ENCODE measurements at regions not wholly inside any gene's neighbourhood (a gene's known extent, or its start where the extent isn't known, plus 50 kb on each side); places are given as distances from the start of the nearest gene placed in this dataset.

DNA sequence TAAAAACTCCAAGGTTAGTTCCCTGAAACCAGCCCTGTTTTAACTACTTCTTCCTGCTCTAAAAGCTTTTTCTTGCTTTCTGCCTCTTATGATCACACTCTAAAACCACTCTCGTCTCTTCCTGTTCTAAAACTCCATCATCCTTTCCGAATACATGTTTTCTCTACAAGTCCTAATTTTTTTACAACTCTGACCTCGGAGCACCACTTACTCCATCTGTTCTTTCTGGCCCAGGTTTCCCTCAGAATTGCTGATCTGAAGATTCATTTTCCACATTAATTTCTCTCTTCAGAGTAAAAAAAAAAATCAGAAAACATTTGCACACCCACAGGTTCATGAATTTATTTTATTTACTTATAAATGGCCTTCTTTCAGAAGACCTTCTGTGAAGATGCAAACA lies 265.7 kb upstream of the CADM1 start:
- DNase-seq (ENCODE audit: low spot score) = no peak

DNA sequence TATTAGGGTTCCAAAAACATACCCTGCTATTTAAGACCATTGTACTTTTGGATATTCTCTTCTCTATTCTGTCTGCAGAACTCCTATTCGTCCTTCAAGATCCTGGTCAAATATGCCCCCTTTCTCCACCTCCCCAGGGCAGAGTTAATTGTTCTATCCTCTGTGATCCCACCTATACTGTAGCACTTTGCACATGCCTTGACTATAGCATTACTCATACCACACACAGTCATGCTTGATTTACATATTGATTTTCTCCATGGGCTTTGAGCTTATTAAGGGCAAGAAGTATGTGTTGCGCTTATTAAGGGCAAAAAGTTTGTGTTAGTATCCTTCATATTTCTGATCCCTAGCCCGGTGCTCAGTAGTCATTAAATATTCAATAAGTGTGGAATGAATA lies 263.7 kb upstream of the CADM1 start:
- DNase-seq (ENCODE audit: low spot score) = no peak

DNA sequence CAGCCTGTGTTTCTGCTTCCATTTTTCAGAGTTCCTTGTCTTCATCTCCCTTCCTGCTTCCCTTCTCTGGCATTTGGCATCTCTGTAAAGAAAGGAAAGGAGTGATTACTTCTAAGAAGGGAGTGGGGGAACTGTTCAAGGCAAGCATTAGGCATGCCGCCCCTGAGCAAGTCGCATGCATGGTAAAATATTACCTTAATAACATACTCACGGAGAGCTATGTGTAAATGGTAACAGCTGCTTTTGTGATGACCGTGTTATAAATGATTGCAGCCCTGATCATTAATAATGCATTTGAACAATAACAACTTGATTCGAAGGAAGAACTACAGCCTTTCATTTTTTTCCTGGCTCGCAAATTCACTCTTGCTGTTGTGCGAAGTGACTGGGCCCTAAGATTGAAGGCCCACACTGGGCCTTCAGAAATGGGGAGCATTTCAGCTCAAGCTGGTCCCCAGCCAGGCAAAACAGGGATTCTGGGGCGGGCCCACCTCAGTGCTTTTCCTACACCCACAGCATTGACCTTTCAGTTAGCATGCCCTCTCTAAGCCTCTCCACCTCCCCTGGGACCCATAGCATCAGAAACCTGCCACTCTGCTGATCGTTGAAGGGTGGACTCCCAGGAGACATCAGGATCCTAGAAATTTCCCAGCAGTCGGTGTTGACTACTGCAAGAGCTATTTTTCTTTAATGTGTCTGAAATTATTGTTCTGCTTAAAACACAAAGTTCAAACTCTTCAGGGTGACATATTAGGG lies 263.0 kb upstream of the CADM1 start:
- DNase-seq (ENCODE audit: low spot score) = no peak

DNA sequence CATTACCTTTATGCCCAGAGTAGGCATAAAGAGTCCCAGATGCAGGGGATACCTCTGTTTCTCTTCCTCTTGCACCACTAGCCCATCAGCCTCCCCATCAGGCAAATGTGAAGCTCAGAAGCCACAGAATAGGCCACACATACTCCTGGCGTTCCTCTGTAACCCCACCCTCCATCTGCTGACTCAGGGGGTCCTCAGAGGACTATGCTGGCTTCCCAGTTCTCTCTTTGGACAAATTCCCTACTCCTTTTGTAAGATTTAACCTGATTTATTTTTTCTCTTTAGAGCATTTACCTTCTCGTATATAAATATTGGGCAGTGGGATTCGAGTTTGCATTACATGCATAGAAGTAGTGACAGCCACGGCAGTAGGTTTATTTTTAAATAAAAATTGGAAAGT lies 262.3 kb upstream of the CADM1 start:
- DNase-seq (ENCODE audit: low spot score) = no peak

DNA sequence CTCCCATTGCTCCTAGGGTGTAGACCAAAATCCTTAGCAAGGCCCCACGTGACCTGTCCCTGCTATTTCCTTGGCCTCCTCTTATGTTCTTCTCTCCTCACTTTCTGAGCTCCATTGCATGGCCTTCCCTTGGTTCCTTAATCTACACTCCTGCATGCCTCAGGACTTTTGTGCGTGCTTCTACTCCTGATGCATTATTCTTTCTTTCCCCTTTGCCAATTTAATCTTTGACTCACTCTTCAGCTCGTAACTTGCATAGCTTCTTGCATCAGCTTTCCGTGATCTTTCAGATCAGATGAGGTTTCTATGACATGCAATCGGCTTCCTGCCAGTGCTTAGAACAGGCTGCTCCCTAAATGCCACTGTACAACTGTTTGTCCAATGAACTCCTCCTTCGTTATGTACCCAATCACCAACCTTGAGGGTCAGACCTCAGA lies 261.6 kb upstream of the CADM1 start:
- DNase-seq (ENCODE audit: low spot score) = peak; percentile 82

DNA sequence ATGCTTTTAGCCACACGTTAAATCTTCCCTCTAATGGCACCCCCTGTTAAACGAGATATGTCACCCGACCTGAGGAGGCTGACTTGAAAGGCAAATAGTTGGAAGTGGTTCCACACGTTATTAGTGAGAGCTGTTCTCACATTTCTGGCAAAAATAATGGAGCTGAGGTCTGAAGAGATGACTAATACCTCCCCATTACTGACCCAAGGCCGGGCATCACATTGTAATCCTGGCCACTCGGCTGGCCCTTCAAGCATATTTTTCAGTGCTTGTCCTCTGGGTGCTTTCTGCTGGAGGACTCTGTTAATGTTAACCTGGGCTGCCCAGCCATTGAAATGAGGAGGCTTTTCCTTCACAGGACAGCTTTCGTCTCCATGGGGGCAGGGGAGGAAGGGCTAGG lies 260.0 kb upstream of the CADM1 start:
- DNase-seq (ENCODE audit: low spot score) = no peak

DNA sequence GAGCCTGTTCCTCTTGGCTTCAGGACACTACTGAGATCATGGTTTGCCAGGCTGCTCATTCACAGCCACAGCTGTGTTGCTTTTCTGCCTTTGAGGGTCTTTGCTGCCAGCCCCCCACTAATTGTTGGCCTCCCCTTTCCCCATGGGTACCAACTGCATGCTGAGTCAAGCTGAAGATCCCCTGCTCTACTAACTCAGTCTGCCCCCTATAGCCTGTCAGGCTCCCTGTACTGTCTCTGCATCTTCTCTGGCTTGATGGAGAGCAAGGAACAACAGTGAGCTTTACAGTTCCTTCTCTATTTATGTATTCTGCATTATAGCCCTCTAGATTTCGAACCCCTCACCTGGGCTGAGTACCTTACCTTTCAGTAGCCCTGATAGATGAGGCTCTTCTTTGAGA lies 257.6 kb upstream of the CADM1 start:
- DNase-seq (ENCODE audit: low spot score) = no peak

DNA sequence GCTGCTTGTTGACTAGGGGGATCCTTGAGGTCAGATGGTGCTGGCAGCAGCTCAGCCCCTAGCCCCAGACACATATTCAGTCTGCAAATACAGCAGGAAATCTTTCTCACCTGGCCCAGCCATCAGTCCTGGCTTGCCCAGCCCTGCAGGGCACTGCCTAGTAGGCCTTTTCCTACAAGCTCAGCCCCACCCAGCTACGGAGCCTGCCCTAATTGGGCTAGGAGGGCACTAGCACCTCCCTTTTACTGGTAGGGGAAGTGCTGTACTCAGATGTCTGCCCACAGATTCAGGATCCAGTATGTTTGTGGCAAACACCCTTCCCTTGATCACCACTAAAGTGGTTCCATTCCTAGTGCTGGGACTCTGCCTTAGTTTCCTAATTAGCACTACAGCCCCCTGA lies 257.1 kb upstream of the CADM1 start:
- DNase-seq (ENCODE audit: low spot score) = no peak

DNA sequence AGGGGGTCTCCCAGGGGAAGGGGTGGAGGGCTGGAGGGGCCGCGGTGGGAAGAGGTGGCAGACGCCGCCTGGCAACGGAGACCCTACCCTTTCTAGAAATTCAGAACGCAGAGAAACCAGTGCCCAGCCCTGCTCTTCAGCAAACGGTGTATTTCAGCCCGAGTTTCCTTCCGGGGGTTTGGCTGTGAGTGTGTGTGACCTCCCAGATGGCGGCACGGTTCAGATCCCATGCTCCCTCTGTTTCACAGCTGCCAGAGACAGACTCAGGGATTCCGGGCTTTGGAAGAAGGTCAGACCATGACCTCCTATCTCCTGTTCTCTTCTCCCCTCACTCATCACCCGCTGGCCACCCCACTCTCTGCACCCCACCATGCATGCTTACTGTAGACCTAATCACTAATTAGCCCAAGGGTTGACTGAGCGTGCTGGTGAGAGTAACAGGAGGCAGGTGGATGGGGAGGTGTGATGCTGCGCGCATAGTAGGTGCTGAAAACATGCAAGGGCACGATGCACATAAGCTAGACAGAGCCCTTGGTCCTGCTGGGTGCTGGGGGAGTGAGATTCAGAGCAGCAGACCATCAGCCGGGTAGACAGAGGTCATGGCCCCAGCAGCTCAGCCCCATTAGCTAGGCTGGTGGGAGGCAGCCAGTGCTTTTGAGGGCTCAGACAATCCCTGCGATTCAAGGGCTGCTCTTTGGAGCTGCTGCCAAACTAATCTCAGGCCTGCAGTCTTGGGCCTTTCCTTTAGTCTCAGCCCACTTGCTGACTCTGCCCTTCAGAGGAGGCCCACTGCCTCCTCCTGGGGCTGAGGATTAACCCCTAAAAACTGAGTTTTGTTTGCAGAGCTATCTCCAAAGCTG lies 256.5 kb upstream of the CADM1 start:
- no peak for DNase-seq (ENCODE audit: low spot score)

DNA sequence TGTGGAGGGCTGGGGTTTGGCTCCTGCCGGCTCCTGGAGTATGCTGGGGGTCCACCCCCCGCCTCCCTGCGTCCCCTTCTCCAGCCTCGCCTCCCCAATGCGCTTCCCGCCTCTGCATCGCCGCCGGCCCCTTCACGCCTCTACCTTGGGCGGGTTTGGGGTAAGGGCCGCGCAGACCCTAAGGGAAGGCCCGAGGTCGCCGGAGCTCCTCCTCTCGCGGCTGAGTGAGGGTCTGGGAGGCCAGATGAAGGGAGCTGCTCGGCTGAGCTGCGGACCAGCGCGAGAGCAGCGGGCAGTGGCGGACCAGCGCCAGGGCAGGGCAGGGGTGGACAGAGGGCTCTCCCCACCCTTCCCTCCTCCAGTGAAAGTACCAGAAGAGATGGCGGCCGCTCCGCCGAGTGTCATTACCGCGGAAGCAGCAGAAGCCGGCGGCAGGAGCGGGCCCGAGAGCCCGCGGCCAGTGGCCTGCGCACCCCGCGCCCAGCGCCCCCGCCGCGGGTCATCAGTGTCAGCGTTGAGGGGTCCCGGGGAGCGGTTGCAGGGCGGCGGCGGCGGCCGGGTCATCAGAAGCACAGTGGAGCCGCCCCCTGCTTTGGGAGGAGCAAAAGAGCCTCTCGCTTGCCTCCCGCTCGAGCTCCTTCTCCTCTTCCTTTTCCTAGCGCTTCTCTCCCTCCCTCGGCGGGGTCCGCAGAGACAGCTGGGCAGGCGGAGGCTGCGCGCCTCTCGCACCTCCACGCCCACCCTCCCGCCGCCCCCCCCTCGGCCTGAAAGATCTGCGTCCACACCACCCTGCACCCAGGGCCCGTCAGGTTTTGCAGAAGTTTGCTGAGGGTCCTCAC lies 255.6 kb upstream of the CADM1 start:
- DNase-seq (ENCODE audit: low spot score) = no peak

DNA sequence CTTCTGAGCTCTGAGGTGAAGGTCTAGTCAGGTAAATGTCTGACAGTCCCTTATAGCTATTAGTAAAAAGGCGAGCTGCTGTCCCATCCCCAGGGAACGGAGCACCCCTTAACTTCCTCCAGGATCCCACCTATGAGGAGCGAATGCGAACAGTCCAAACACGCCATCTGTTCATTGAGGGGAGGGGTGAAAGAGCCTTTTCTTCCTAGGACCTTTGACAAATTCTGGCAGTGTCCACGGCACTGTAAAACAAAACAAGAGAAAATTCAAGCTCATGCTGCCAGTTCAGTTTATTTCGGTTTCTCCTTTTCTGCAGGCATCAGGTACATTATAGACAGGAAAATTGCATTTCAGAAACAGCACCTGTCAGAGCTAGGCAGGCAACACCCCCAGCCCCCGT lies 253.8 kb upstream of the CADM1 start:
- no peak for DNase-seq (ENCODE audit: low spot score)

DNA sequence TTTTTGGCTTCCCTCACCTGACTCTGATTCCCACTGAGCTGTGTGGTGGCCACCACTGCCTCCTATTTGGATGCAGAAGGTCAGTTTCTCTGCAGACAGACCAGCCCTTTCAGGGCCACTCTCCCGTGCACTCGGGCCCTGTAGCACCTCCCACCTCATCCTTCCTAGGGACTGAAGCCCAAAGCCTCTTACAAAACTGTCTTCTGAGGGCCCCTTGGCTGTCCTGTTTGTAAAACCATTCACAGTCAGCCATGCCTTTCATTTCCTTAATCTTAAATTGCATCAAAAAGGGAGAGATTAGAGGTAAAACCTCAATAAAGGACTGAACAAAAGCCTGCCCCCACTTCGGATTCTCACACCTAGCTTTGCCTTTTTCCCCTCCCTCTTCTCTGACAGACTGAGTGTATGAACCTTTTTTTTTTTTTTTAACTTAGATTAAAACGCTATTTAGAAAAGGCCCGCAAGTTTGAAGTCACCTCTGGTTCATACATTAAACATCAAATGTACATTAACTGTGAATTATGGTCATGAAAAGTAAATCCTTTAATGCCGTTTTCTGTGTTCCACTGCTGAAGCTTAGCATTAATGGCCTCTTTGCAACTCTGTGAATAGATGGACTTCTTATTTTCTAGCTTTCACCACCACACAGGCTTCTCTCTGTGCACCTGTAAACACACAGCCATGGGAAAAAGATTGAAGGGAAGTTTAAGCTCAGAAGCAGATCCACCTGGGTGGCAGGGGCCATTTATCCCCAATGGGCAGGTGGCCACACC lies 247.2 kb upstream of the CADM1 start:
- DNase-seq (ENCODE audit: low spot score) = no peak

DNA sequence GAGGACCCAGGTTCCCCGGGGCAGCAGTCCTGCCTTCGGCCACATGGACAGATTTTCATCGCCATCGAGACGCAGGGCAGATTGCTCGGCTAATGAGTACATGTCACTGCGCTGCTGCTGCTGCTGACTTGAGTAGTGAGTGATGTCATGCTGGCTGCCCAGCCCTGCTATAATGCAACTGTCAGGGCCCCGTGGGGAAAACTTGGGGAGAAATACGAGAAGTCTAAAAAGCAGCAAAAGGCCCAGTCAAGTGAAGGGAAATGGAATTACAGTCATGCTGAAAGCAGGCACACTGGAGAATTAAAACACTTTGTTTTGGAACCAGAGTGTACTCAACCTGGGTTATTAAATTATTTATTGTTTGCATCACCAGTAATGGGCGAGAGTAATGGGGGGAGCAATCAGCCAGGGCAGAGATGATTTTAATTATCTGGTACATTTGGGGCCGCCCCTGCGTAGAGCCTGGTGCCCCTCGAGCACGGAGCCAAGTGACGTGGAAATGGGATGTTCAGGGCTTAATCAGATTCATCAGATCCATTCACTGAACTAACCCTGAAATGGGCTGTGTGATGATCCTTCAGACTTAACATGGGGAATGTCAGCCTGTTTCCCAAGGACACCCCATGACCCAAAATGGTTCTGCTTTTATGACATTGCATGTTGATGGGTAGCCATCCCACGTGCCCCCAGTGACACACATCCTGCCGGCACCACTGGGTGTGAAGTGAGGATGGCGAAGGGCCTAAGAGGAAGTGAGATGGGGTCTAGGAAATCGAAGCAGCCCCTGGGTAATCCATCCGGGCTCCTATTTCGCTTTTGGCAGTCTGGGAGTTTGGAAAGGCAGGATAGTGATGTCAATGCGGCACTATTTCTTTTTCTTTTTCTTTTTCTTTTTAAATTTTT lies 241.6 kb upstream of the CADM1 start:
- DNase-seq (ENCODE audit: low spot score) = no peak

DNA sequence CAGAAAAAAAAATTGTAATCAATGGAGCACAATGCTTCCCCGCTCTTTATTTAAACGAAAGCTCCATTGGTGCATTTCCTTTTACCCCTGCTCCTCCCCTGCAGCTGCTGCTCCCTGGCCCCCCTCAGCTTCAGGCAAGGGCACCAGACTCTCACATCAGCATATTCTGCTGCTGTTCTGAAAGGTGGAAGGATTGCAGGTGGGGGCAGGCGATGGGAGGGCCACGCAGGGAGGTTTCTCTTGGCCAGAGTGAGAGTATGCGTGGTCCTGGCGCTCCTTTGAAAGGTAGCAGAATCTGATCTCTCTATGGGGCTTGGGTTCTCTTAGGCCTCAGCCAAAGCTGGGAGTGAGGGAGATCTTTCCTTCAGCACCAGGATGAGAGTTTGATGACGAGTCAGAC lies 240.9 kb upstream of the CADM1 start:
- no peak for DNase-seq (ENCODE audit: low spot score)

DNA sequence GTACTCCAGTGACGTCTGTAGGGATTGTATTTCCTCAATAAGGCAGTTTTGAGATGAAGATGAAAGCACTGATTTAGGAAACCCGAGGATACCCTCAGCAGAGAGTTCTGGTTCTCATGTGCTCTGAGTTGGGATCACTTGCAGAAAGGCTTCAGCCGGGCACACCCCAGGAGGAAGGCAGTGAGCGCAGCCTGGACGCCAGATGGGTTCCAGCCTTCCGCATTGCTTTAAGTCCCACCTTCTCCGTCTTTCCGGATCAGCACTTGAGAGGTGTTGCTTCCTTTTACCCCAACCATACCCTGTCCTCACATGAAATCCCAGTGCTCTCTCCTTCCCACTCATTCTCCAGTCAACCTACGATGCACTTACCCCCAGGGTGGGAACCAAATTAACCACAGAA lies 239.5 kb upstream of the CADM1 start:
- DNase-seq (ENCODE audit: low spot score) = no peak

DNA sequence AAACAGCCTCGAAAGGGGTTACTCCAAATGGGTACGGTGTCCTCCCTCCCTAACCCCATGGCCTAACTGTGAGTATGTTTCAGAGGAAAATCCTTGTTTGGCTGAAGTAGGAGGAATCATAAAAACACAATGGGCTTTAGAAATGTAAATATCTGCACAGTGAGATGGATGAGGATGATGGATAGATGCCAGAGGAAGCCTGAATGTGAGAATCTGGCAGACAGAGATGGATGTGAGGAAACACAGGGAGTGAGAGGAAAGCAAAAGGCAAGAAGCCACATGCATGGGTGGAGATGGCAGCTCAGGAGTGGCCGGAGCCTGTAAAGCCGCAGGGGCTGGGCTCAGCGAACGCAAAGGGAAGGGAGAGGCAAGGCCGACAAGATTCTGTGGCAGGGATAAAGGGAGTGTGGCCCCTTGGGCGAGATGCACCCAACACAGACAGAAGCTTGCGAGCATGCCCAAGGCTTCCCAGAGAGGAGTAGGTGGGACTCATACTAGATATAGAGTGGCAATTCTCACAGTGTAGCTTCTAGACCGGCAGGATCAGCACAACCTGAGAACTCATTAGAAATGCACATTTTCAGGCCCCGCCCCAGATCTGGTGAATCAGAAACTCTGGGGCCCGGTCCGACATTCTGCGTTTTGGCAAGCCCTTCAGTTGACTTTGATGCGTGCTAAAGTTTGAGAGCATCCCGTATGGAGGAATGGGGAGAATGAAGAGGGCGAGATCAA lies 237.3 kb upstream of the CADM1 start:
- no peak for DNase-seq (ENCODE audit: low spot score)

DNA sequence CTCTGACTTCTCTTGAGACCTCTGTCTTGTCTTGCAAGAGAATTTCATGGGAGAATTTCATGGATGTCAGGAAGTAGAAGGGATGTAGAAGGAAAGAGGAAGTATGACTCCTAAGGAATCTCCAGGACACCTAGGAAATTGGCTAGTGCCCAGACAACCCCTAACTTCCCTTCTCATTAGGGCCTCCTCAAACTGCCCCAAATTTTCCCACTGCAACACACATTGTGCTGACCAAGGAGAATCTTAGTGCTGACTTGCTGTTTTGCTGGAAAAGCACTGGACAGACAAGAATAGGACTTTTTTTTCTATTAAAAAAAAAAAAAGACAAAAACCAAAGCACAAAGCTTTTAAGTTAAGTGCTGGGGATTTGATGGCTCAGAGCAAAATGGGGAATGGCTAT lies 236.1 kb upstream of the CADM1 start:
- DNase-seq (ENCODE audit: low spot score) = no peak

DNA sequence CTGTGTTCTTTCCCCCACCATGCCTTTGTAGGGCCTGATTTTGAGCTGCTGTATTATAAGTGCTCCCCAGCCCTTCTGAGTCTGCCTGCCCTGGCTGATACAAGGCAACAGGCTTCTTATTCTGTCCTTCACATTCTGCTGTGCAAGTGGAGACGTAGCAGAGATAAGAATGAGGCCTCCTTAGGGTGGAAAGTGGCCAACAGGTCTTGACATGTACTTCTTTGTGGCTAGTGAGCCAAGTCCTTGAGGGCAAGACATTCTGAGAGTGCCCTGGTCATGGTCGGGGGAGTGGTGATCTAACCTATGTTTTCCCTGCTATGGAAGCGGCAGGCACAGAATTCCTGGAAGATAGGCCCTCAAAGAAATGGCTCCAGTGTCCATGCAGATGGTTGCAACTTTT lies 235.7 kb upstream of the CADM1 start:
- DNase-seq (ENCODE audit: low spot score) = no peak

DNA sequence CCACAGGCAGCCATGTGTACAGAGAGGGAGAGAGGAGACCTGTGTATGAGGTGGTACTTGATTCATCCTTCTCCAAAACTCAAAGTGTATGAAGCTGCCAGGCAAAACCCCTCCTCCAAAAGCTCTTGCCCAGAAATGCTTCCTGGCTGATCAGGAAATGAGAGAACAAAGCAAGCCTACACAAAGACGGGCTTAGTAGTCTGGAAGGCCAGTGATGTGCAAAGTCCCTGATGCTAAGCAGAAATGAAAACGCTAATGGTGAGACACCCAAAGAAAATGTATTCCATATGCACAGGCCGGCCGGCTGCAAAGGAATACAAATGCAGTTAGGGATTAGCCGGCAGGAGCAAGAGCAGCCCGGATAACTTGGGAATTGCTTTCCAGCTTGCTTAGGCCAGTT lies 234.9 kb upstream of the CADM1 start:
- no peak for DNase-seq (ENCODE audit: low spot score)

DNA sequence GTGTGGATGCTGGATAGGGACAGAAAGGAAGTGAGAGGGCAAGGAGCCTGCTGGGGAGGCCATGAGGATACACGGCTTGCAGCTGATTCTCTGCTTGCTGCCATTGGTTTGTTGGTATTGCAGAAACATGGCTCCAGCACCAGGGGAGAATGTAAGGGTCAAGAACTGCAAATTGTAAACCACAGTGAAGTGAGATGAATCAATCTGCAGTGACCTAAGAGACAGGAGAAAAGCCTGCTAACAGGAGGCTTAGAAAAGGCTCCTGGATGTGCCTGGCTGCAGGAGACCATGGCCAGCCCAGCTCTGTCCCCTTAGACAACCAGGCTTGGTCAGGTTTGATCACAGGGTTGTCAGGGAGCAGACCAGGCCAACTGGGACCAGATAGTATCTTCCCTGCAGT lies 233.7 kb upstream of the CADM1 start:
- DNase-seq (ENCODE audit: low spot score) = no peak

Measured in H4 (cell line).